GM23338 (cell line): ENCODE measurements at regions not wholly inside any gene's neighbourhood (a gene's known extent, or its start where the extent isn't known, plus 50 kb on each side); places are given as distances from the start of the nearest gene placed in this dataset.

Experiments
- ATAC-seq: fragments of 200-7000 bp; cut with Tn5 transposase; 3 replicates; pipeline ENCODE4 v1.9.1; 2020
- DNase-seq: peaks from one replicate; pipeline ENCODE4 v3.0.0-alpha.2; 2015; ENCODE audit warnings: low spot score
- H2AFZ ChIP-seq: fragments of 200-600 bp; sonication (generic); 2 replicates; pipeline ENCODE4 v1.8.0; 2016; ENCODE audit warnings: antibody characterized with exemption, mild to moderate bottlenecking, moderate library complexity
- H3F3A ChIP-seq: fragments of 200-600 bp; sonication (generic); replicated peaks from 2 replicates; pipeline ENCODE4 v1.8.0; 2017; ENCODE audit warnings: antibody characterized with exemption, mixed run types, low read depth
- H3K27ac ChIP-seq: fragments of 200-600 bp; sonication (generic); 2 replicates; pipeline ENCODE4 v1.6.1; 2016; ENCODE audit warnings: low read depth
- H3K27me3 ChIP-seq: fragments of 200-600 bp; sonication (generic); 2 replicates; pipeline ENCODE4 v1.8.0; 2016; ENCODE audit warnings: mild to moderate bottlenecking, mixed run types, moderate library complexity; ENCODE audit not compliant: insufficient read depth
- H3K36me3 ChIP-seq: fragments of 200-600 bp; sonication (generic); 2 replicates; pipeline ENCODE4 v1.8.0; 2016; ENCODE audit warnings: mild to moderate bottlenecking; ENCODE audit not compliant: insufficient read depth
- H3K4me1 ChIP-seq: fragments of 200-600 bp; sonication (generic); 2 replicates; pipeline ENCODE4 v1.8.0; 2016; ENCODE audit warnings: mild to moderate bottlenecking, moderate library complexity; ENCODE audit not compliant: insufficient read depth
- H3K4me2 ChIP-seq: fragments of 200-600 bp; sonication (generic); 2 replicates; pipeline ENCODE4 v1.7.1; 2017; ENCODE audit warnings: mixed run types
- H3K4me3 ChIP-seq: fragments of 200-600 bp; sonication (generic); 2 replicates; pipeline ENCODE4 v1.6.1; 2016; ENCODE audit warnings: mixed run types
- H3K79me2 ChIP-seq: fragments of 200-600 bp; sonication (generic); replicated peaks from 2 replicates; pipeline ENCODE4 v1.8.0; 2017; ENCODE audit warnings: mild to moderate bottlenecking; ENCODE audit not compliant: insufficient read depth
- H3K9me2 ChIP-seq: fragments of 200-600 bp; sonication (generic); 2 replicates; pipeline ENCODE4 v1.8.0; 2017; ENCODE audit not compliant: insufficient read depth
- H4K20me1 ChIP-seq: fragments of 200-600 bp; sonication (generic); replicated peaks from 2 replicates; pipeline ENCODE4 v1.8.0; 2017; ENCODE audit warnings: mild to moderate bottlenecking; ENCODE audit not compliant: insufficient read depth
- H3K27ac Mint-ChIP-seq: 2 replicates; pipeline ENCODE4 v1.8.0; 2020; ENCODE audit warnings: inconsistent platforms, mild to moderate bottlenecking, moderate library complexity, mixed read lengths
- H3K27me3 Mint-ChIP-seq: 3 replicates; pipeline ENCODE4 v1.8.0; 2022; ENCODE audit warnings: low read depth, mild to moderate bottlenecking, moderate library complexity, mixed read lengths, inconsistent platforms; ENCODE audit not compliant: insufficient read depth, poor library complexity
- H3K36me3 Mint-ChIP-seq: 3 replicates; pipeline ENCODE4 v1.8.0; 2021; ENCODE audit warnings: low read depth, mild to moderate bottlenecking, inconsistent platforms, moderate library complexity, mixed read lengths
- H3K4me1 Mint-ChIP-seq: 3 replicates; pipeline ENCODE4 v1.8.0; 2020; ENCODE audit warnings: mild to moderate bottlenecking, inconsistent platforms, mixed read lengths
- H3K4me3 Mint-ChIP-seq: 3 replicates; pipeline ENCODE4 v1.8.0; 2021; ENCODE audit warnings: moderate library complexity, mild to moderate bottlenecking, inconsistent platforms, mixed read lengths
- H3K9me3 Mint-ChIP-seq: 3 replicates; pipeline ENCODE4 v1.8.0; 2020; ENCODE audit warnings: moderate library complexity, mild to moderate bottlenecking, inconsistent platforms, mixed read lengths
- CTCF ChIP-seq, 2 experiments: fragments of 200-600 bp in 1 of 2; sonication (generic) in 1 of 2; conservative IDR thresholded peaks; 2 replicates each; pipeline versions ENCODE4 v1.5.1 to v1.6.1; 2016 to 2017; ENCODE audit warnings: antibody characterized with exemption in 2 of 2, low read depth in 2 of 2, mild to moderate bottlenecking in 2 of 2, moderate library complexity in 1 of 2
- ETS1 ChIP-seq: IDR thresholded peaks from 2 replicates; pipeline ENCODE4 v1.6.1; 2016; ENCODE audit warnings: antibody characterized with exemption
- EZH2 ChIP-seq: fragments of 200-600 bp; sonication (generic); IDR thresholded peaks from one replicate; pipeline ENCODE4 v1.8.0; 2017; ENCODE audit warnings: antibody characterized with exemption, mild to moderate bottlenecking, low read depth; ENCODE audit not compliant: unreplicated experiment
- EZH2phosphoT487 ChIP-seq: fragments of 200-600 bp; sonication (generic); IDR thresholded peaks from one replicate; pipeline ENCODE4 v1.8.1; 2018; ENCODE audit warnings: antibody characterized with exemption; ENCODE audit not compliant: unreplicated experiment
- JUNB ChIP-seq: IDR thresholded peaks from one replicate; pipeline ENCODE4 v1.6.1; 2016; ENCODE audit warnings: antibody characterized with exemption; ENCODE audit not compliant: unreplicated experiment
- NANOG ChIP-seq: IDR thresholded peaks from 2 replicates; pipeline ENCODE4 v1.6.1; 2016; ENCODE audit warnings: antibody characterized with exemption, borderline replicate concordance
- POLR2AphosphoS5 ChIP-seq: IDR thresholded peaks from 2 replicates; pipeline ENCODE4 v1.6.1; 2016; ENCODE audit warnings: antibody characterized with exemption, low read depth
- STAT1 ChIP-seq: IDR thresholded peaks from one replicate; pipeline ENCODE4 v1.6.1; 2016; ENCODE audit warnings: antibody characterized with exemption; ENCODE audit not compliant: unreplicated experiment
- ZNF331 ChIP-seq: fragments of 250-450 bp; sonication (Bioruptor Pico); IDR thresholded peaks from 2 replicates; pipeline ENCODE4 v1.5.0; 2020; ENCODE audit warnings: low read depth, mild to moderate bottlenecking, moderate library complexity
- TF ChIP-seq, protein P1 (sequence below): fragments of 250-450 bp; sonication (Bioruptor Pico); IDR thresholded peaks from 2 replicates; pipeline ENCODE4 v1.5.0; 2020; ENCODE audit warnings: mild to moderate bottlenecking, moderate library complexity

DNA sequence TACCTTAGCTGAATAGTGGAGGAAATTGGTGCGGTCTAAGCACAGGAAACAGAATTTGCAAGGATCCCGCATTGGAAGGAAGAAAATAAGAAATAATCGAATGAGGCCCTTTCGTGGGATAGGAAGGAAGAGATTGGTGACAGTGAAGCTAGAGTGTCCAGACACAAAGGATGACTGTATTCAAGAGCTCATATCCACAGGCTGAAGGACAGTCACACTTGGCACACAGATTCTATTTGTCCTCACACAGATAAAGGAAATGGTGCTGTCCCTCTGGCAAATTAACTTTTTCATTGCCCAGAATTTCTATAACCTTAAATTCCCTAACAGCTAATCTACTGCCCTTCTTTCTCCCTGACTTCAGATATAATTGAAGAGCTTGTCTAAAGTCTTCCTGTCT, 2188.9 kb upstream of the TENM3 start (continued):
- TF ChIP-seq ZNF331 (CRISPR knock-in tag) (no peak), ETS1 (no peak)

DNA sequence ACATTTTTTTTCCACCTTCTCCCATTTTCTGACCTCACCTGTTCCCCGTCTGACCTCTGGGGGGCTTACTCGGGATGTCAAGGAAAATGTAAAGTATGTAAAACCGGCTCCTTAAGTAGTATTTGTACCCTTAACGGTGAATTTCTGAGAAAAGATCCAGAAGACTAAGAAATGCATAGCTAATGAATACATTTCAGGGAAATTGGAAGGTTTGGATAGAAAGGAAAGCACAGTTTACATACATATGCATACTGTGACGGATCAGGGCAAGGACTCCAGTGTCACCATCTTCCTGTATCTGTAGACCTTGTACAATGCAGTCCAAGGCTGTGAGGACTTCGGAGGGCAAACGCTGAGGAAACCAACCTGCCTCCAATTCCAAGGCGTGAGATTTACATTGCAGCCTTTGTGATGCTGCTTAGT, 2185.9 kb upstream of the TENM3 start:
- Mint-ChIP-seq H3K27me3 (peaks cover 17% of the 10 kb centered on the region), H3K4me3 (peak overlapping the region; percentile 93), H3K27ac (no peak overlapping the region), H3K4me1 (peaks cover 21% of the 10 kb centered on the region), H3K36me3 (no peaks in the 10 kb centered on the region; the same call in 2 of the 3 replicates), H3K9me3 (no peaks in the 10 kb centered on the region)
- H3K36me3 ChIP-seq: no peaks in the 10 kb centered on the region
- no peaks in the 10 kb centered on the region for H4K20me1 ChIP-seq
- peaks cover 5% of the 10 kb centered on the region for H3K4me1 ChIP-seq
- no peaks in the 10 kb centered on the region for H3F3A ChIP-seq
- no peaks in the 10 kb centered on the region for H3K79me2 ChIP-seq
- peak overlapping the region; percentile 94 for H3K4me2 ChIP-seq
- ATAC-seq: peak; percentile 33
- no peak overlapping the region for H3K27ac ChIP-seq
- TF ChIP-seq EZH2 (no peak), ZNF331 (CRISPR knock-in tag) (no peak), STAT1 (no peak), CTCF (conservative IDR thresholded peaks at IDR 0.05; ENCODE audit: low read depth in 2 of 2) (peak; percentile 53 to 77), EZH2phosphoT487 (no peak), JUNB (no peak)
- peak; percentile 53 for DNase-seq
- H2AFZ ChIP-seq: peak overlapping the region; percentile 99
- H3K9me2 ChIP-seq: no peaks in the 10 kb centered on the region
- H3K27me3 ChIP-seq: peaks cover 32% of the 10 kb centered on the region
- peak overlapping the region; percentile 92 for H3K4me3 ChIP-seq

GRCh38 chr4:180057891-180058671, 2185.1 kb upstream of the TENM3 start:
- H3K9me2 ChIP-seq: no peaks in the 10 kb centered on the region
- peak overlapping the region; percentile 94 for H3K4me2 ChIP-seq
- peak overlapping the region; percentile 99 for H2AFZ ChIP-seq
- Mint-ChIP-seq H3K27me3 (peaks cover 17% of the 10 kb centered on the region), H3K9me3 (no peaks in the 10 kb centered on the region), H3K4me3 (peak overlapping the region; percentile 93), H3K36me3 (no peaks in the 10 kb centered on the region; the same call in 2 of the 3 replicates), H3K27ac (no peak overlapping the region), H3K4me1 (peaks cover 18% of the 10 kb centered on the region)
- peaks cover 33% of the 10 kb centered on the region for H3K27me3 ChIP-seq
- peaks cover 5% of the 10 kb centered on the region for H3K4me1 ChIP-seq
- DNase-seq: peak; percentile 66
- H3K27ac ChIP-seq: no peak overlapping the region
- no peaks in the 10 kb centered on the region for H4K20me1 ChIP-seq
- no peaks in the 10 kb centered on the region for H3K36me3 ChIP-seq
- H3K79me2 ChIP-seq: no peaks in the 10 kb centered on the region
- no peaks in the 10 kb centered on the region for H3F3A ChIP-seq
- peak; percentile 80 for ATAC-seq
- peak overlapping the region; percentile 92 for H3K4me3 ChIP-seq
- TF ChIP-seq POLR2AphosphoS5 (no peak), NANOG (no peak), EZH2phosphoT487 (no peak)
- TF ChIP-seq, protein P1, sequence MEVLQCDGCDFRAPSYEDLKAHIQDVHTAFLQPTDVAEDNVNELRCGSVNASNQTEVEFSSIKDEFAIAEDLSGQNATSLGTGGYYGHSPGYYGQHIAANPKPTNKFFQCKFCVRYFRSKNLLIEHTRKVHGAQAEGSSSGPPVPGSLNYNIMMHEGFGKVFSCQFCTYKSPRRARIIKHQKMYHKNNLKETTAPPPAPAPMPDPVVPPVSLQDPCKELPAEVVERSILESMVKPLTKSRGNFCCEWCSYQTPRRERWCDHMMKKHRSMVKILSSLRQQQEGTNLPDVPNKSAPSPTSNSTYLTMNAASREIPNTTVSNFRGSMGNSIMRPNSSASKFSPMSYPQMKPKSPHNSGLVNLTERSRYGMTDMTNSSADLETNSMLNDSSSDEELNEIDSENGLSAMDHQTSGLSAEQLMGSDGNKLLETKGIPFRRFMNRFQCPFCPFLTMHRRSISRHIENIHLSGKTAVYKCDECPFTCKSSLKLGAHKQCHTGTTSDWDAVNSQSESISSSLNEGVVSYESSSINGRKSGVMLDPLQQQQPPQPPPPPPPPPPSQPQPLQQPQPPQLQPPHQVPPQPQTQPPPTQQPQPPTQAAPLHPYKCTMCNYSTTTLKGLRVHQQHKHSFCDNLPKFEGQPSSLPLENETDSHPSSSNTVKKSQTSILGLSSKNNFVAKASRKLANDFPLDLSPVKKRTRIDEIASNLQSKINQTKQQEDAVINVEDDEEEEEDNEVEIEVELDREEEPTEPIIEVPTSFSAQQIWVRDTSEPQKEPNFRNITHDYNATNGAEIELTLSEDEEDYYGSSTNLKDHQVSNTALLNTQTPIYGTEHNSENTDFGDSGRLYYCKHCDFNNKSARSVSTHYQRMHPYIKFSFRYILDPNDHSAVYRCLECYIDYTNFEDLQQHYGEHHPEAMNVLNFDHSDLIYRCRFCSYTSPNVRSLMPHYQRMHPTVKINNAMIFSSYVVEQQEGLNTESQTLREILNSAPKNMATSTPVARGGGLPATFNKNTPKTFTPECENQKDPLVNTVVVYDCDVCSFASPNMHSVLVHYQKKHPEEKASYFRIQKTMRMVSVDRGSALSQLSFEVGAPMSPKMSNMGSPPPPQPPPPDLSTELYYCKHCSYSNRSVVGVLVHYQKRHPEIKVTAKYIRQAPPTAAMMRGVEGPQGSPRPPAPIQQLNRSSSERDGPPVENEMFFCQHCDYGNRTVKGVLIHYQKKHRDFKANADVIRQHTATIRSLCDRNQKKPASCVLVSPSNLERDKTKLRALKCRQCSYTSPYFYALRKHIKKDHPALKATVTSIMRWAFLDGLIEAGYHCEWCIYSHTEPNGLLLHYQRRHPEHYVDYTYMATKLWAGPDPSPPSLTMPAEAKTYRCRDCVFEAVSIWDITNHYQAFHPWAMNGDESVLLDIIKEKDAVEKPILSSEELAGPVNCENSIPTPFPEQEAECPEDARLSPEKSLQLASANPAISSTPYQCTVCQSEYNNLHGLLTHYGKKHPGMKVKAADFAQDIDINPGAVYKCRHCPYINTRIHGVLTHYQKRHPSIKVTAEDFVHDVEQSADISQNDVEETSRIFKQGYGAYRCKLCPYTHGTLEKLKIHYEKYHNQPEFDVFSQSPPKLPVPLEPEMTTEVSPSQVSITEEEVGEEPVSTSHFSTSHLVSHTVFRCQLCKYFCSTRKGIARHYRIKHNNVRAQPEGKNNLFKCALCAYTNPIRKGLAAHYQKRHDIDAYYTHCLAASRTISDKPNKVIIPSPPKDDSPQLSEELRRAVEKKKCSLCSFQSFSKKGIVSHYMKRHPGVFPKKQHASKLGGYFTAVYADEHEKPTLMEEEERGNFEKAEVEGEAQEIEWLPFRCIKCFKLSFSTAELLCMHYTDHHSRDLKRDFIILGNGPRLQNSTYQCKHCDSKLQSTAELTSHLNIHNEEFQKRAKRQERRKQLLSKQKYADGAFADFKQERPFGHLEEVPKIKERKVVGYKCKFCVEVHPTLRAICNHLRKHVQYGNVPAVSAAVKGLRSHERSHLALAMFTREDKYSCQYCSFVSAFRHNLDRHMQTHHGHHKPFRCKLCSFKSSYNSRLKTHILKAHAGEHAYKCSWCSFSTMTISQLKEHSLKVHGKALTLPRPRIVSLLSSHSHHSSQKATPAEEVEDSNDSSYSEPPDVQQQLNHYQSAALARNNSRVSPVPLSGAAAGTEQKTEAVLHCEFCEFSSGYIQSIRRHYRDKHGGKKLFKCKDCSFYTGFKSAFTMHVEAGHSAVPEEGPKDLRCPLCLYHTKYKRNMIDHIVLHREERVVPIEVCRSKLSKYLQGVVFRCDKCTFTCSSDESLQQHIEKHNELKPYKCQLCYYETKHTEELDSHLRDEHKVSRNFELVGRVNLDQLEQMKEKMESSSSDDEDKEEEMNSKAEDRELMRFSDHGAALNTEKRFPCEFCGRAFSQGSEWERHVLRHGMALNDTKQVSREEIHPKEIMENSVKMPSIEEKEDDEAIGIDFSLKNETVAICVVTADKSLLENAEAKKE: no peak
